Hematopoietic multipotent progenitor cell treated with erythropoietin and hydrocortisone succinate and interleukin-3 and kit ligand, for 4 days (in vitro differentiated cells): ENCODE measurements at regions not wholly inside any gene's neighbourhood (a gene's known extent, or its start where the extent isn't known, plus 50 kb on each side); places are given as distances from the start of the nearest gene placed in this dataset.
A peak's percentile ranks its signal among the peaks of the same experiment; 100 is the strongest.
"Not testable (repeated sequence)": the region's sequence is repeated elsewhere in the genome, so short reads cannot be mapped to it uniquely, and the experiment has no call there.

ENCODE experiments used
- DNase-seq: peaks from one replicate; pipeline ENCODE4 v3.0.0-alpha.2; 2015

GRCh38 chr9:82052081-82052480 is 63.5 kb downstream of the SPATA31D1 start:
- DNase-seq = no peak

GRCh38 chr9:82054264-82055015 is 65.9 kb downstream of the SPATA31D1 start:
- no peak for DNase-seq

GRCh38 chr9:82057805-82058204 is 69.2 kb downstream of the SPATA31D1 start:
- no peak for DNase-seq

GRCh38 chr9:82061801-82062200 is 73.2 kb downstream of the SPATA31D1 start:
- DNase-seq = not testable (repeated sequence)

- no peak for DNase-seq
Observed at GRCh38 chr9:82062245-82062644, 73.7 kb downstream of the SPATA31D1 start.

- DNase-seq = no peak
Observed at GRCh38 chr9:82073551-82074543, 85.3 kb downstream of the SPATA31D1 start.

- DNase-seq = peak; percentile 4
Observed at GRCh38 chr9:82080265-82080664, 91.7 kb downstream of the SPATA31D1 start.

GRCh38 chr9:82081496-82081895 is 92.9 kb downstream of the SPATA31D1 start:
- no peak for DNase-seq

GRCh38 chr9:82082563-82082962 is 94.0 kb downstream of the SPATA31D1 start:
- DNase-seq = no peak

GRCh38 chr9:82088591-82088990 is 100.0 kb downstream of the SPATA31D1 start:
- DNase-seq = no peak

GRCh38 chr9:82090046-82090445 is 101.5 kb downstream of the SPATA31D1 start:
- DNase-seq = no peak

- no peak for DNase-seq
Observed at GRCh38 chr9:82091100-82091499, 102.5 kb downstream of the SPATA31D1 start.

GRCh38 chr9:82091610-82092009 is 103.0 kb downstream of the SPATA31D1 start:
- no peak for DNase-seq

GRCh38 chr9:82101475-82101874 is 112.9 kb downstream of the SPATA31D1 start:
- DNase-seq = no peak

- DNase-seq = no peak
Observed at GRCh38 chr9:82104252-82104651, 115.7 kb downstream of the SPATA31D1 start.

- DNase-seq = no peak
Observed at GRCh38 chr9:82105729-82106128, 117.2 kb downstream of the SPATA31D1 start.

- no peak for DNase-seq
Observed at GRCh38 chr9:82106536-82106935, 118.0 kb downstream of the SPATA31D1 start.

GRCh38 chr9:82108474-82108873 is 119.9 kb downstream of the SPATA31D1 start:
- DNase-seq = no peak

- DNase-seq = no peak
Observed at GRCh38 chr9:82108941-82109340, 120.4 kb downstream of the SPATA31D1 start.

GRCh38 chr9:82109626-82110025 is 121.1 kb downstream of the SPATA31D1 start:
- DNase-seq = no peak

GRCh38 chr9:82110881-82111280 is 122.3 kb downstream of the SPATA31D1 start:
- DNase-seq = no peak

- DNase-seq = no peak
Observed at GRCh38 chr9:82115331-82115730, 126.8 kb downstream of the SPATA31D1 start.

GRCh38 chr9:82115900-82116299 is 127.3 kb downstream of the SPATA31D1 start:
- DNase-seq = no peak

GRCh38 chr9:82116556-82116955 is 128.0 kb downstream of the SPATA31D1 start:
- DNase-seq = no peak
